ENCODE measurements at regions not wholly inside any gene's neighbourhood (a gene's known extent, or its start where the extent isn't known, plus 50 kb on each side); places are given as distances from the start of the nearest gene placed in this dataset.
"Not testable (repeated sequence)": the region's sequence is repeated elsewhere in the genome, so short reads cannot be mapped to it uniquely, and the experiment has no call there.

GRCh38 chr5:42889311-42889933, 77.7 kb upstream of the SELENOP start:
- DNase-seq, result peak; percentile 62

DNA sequence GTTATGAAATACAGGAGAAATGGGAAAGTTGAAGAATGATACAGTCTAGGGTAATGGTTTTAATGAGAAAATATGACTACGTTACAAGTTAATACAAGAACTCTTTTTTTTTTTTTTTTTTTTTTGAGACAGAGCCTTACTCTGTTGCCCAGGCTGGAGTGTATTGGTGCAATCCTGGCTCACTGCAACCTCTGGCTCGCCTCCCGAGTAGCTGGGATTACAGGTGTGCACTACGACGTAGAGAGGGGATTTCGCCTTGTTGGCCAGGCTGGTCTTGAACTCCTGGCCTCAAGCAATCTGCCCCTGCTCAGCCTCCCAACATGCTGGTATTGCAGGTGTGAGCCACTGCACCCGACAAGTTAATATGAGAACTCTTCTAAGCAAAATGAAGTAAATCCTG, 77.1 kb upstream of the SELENOP start:
- DNase-seq, result no peak

- no peak for DNase-seq
Observed at GRCh38 chr5:42887575-42887974, 75.9 kb upstream of the SELENOP start.

DNA sequence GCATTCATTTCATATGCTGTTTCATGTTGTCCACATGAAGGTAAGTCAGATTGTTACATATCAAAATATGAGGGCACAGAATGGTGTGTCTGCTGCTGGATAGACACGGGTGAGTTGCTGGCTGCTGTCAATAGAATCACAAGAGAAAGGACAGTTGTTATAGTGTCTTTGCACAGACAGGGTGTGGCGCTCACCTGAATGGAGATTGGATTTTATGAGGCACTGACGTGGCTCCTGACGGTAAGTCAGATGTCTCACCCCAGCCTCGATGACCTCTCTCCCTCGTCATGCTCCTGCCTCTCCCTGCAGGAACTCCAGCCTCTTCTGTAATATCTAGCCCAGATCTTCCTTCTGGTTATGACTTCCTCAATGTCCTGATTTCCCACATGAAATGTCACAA, 75.4 kb upstream of the SELENOP start:
- no peak for DNase-seq

DNA sequence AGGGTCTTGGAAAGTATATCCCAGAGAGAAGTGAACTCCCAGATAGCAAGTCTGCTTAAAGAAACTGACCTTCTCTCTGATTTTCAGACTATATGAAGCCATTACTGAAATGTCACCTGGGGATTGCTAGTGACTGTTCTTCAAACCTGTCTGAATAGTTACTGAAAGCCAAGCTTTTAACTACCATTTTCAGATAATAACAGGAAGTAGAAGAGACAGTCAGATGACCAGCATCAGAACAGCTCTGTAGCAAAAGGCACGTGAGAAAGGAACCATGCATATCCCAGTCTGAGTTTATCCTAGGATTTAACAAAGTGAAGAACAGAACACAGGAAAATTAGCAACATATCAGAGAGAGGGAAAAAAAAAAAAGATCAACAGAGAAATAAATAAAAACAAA, 74.9 kb upstream of the SELENOP start:
- DNase-seq, result no peak

DNA sequence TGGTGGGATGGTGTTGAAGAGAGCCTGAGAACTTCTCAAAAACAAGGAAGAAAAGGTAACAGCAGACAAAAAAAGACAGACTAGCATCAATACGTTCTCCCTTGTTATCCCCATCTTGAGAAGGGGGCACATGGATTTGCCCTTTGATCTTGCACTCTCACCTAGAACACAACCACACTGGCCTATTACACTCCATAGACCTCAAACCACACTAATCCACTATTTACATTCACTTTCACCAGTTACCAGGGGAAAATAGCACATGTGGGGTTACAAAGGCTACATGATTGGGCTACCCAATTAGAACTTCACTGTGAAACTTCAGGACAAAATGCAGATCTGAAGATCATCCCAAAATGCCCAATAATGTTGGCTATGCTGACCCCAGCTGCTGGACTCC, 72.6 kb upstream of the SELENOP start:
- DNase-seq, result no peak

DNA sequence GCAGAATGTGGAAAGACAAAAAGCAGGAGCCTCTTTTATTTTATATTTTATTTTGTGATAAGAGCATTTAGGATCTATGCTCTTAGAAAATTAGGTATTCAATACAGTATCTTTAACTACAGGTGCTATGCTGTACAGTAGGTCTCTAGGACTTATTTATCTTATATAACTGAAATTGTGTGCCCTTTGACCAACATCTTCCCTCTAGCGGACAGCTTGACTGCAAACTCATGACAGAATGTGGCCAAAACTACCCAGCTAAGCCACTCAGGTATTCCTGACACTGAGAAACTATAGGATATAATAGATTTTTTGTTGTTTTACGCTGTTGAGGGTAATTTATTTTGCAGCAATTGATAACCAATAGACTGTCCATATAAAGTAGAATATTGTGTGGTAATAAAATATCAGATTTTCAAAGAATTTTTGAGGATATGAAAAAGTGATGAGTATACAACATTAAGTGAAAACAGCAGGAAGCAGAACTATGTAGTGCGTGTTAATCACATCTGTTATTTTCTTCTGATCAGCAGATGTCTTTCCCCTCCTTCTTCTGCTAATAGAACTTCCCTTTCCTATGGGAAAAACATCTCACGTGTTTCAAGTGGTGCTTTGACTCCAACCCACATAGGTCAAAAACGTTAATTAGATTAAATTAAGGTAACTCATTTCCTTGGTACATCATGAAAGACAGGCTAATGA, 69.9 kb upstream of the SELENOP start:
- no peak for DNase-seq

DNA sequence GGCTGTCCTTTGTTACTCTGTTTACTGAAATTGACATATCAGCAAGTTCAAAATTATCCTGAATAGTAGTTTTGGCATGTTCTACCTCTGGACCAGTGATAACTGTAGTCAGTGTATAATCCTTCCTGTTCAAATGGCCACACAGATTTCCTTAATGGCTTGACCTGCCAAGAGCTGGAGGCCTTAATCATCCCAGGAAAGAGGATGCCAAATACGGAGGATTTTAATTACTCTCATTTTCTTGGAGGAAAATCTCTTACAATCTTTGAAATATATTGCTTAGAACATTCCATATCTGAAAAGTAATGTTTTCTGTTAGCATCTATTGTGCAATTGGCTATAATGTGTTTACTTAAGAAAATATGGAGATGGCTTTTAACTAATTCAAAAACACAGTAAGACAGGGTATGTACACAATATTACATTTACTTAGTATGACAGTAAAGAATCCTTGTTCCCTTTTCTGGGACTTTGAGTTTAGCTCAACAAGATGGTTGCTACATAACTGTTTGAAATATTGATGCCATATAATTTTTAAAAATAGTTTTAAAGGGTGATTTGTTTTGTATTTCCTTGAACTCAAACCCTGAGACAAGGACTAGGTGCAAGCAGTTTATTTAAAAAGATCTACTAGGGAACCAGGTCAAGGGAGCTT, 68.9 kb upstream of the SELENOP start:
- no peak for DNase-seq

- no peak for DNase-seq
Observed at GRCh38 chr5:42879291-42879690, 67.6 kb upstream of the SELENOP start.

GRCh38 chr5:42878550-42878949, 66.9 kb upstream of the SELENOP start:
- DNase-seq, result no peak

DNA sequence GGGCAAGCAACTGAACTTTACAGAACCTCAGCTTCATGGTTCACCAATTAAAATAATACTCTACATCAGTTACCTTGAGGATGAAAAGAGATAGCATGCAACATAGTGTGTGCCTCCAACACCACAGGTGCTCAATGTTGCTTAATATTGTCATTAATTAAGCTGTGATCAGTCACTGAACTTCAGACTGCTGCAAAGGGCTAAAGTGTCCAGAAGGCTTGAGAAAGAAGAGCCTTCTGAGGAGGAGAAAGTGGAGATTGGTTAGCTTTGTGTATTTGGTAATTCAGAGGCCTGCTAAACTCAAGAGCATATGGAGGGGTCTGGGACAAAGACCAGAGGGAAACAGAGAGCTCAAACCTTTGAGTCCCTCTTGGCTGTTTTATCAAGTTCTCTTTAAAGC, 66.3 kb upstream of the SELENOP start:
- DNase-seq, result no peak

- no peak for DNase-seq
Observed at GRCh38 chr5:42877431-42877830, 65.7 kb upstream of the SELENOP start.

- DNase-seq, result no peak
Observed at GRCh38 chr5:42876375-42876844, 64.7 kb upstream of the SELENOP start.

GRCh38 chr5:42875785-42876374, 64.2 kb upstream of the SELENOP start:
- DNase-seq, result no peak

DNA sequence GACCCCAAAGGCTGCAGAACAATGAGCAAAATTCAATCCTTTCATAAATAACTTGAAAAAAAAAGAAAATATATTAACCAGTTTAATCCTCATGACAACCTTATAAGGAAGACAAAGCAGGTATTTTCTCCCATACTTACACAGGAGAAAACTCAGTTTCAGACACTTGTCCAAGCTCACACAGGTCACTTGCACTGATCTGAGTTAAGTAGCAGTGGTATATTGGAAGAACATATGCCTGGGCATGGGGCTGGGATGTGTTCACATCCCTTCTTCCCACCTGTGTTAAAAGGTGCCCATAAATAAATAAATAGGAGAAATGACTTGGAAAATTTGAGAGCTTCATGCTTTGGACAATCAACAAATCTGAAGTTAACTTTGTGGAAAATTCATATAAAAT, 63.5 kb upstream of the SELENOP start:
- DNase-seq, result no peak

DNA sequence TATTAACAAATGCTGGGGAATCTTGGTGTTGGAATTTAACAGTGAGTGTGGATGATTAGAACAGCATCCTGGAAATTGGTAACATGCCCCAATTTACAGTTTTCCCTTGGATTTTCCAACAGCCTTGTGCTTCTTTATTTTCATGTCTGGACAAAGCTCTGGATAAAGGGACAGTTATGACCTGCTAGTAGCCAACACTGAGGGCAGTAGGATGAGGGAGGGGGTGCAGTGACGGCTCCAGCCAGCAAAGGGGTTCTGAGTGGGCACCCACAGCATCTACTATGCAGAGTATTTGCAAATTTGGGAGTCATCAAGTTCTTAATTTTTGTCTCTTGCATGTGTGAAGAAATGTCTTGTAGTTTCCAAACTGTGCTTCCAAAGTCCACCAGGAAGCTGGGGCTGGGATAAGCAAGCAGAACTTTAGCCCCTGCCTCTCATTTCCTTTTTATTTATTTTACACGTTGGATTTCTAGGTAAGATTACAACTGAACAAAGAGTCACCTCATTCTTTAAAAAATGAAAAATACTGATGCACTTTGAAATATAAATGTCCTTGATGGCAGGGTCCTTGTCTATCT, 63.0 kb upstream of the SELENOP start:
- no peak for DNase-seq

GRCh38 chr5:42872865-42873264, 61.2 kb upstream of the SELENOP start:
- no peak for DNase-seq

DNA sequence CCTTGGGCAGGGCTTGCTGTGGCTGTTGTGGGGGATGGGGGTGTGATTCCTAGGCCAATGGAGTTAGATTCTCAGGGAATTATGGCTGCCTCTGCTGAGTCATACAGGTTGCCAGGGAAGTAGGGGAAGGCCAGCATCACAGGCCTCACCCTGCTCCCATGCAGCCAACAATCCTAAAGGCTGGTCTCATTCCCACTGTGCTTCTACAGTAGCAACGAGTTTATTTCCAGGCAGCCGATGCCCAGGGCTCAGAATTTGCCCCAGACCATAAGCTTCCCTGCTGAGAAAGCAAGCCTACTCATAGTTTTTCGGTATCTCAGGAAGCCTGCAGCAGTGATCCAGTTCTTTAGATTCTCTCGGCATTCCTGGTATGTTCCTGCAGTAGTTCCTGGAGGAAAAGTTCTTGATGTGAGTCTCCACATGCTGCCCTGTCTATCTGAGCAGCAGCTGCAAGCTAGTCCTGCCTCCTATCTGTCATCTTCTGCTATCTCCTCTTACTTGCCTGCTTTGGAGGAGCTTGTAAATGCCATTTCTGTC, 59.3 kb upstream of the SELENOP start:
- no peak for DNase-seq

DNA sequence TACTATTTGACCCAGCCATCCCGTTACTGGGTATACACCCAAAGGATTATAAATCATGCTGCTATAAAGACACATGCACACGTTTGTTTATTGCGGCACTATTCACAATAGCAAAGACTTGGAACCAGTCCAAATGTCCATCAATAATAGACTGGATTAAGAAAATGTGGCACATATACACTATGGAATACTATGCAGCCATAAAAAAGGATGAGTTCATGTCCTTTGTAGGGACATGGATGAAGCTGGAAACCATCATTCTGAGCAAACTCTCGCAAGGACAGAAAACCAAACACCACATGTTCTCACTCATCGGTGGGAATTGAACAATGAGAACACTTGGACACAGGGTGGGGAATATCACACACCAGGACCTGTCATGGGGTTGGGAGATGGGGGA, 56.7 kb upstream of the SELENOP start:
- not testable (repeated sequence) for DNase-seq

DNA sequence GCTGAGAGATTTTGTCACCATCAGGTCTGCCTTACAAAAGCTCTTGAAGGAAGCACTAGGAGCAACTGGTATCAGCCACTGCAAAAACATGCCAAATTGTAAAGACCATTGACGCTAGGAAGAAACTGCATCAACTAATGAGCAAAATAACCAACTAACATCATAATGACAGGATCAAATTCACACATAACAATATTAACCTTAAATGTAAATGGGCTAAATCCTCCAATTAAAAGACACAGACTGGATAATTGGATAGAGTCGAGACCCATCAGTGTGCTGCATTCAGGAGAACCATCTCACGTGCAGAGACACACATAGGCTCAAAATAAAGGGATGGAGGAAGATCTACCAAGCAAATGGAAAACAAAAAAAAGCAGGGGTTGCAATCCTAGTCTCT, 53.1 kb upstream of the SELENOP start:
- not testable (repeated sequence) for DNase-seq
